ENCODE measurements at regions not wholly inside any gene's neighbourhood (a gene's known extent, or its start where the extent isn't known, plus 50 kb on each side); places are given as distances from the start of the nearest gene placed in this dataset.

GRCh38 chr3:66744986-66745385 lies 244.2 kb upstream of the LRIG1 start:
- TF ChIP-seq CTCF (IDR thresholded peaks at IDR 0.05) (no peak), POLR2A (IDR thresholded peaks at IDR 0.05) (no peak)

Measured in adrenal gland (tissue), 5 donors.